H1 (cell line): ENCODE measurements at regions not wholly inside any gene's neighbourhood (a gene's known extent, or its start where the extent isn't known, plus 50 kb on each side); places are given as distances from the start of the nearest gene placed in this dataset.

Source experiments
- CTCF ChIA-PET: fragments of 300-600 bp; sonication (Branson Sonifier 250); formaldehyde crosslinking; loops from one replicate; lab custom pipeline; 2021; ENCODE audit not compliant: partially characterized antibody; lab: Charles Lee
- POLR2A ChIA-PET: fragments of 300-600 bp; sonication (Branson Sonifier 250); formaldehyde crosslinking; loops from one replicate; lab custom pipeline; 2021; ENCODE audit warnings: inconsistent platforms; ENCODE audit not compliant: partially characterized antibody; lab: Charles Lee
- DNase-seq, 2 experiments: peaks; one replicate each; pipeline versions ENCODE4 v3.0.0 to v3.0.0-alpha.2; 2010 to 2022; ENCODE audit warnings: low spot score in 2 of 2, low read depth in 1 of 2, mixed read lengths in 1 of 2
- FAIRE-seq: peaks from 2 replicates; lab custom pipeline; 2011; peaks lifted over from hg19 to GRCh38; lab: Jason Lieb, UNC
- H2AFZ ChIP-seq: 2 replicates; pipeline ENCODE4 v1.8.1; 2012; ENCODE audit warnings: low read length, inconsistent platforms
- H2AK5ac ChIP-seq: 2 replicates; pipeline ENCODE4 v1.6.1; 2013; ENCODE audit warnings: low read depth, low read length
- H2BK120ac ChIP-seq: replicated peaks from 2 replicates; pipeline ENCODE3; 2013; ENCODE audit warnings: low read depth, low read length, inconsistent platforms
- H2BK12ac ChIP-seq: 2 replicates; pipeline ENCODE4 v1.6.1; 2013; ENCODE audit warnings: low read depth, low read length
- H2BK15ac ChIP-seq: 2 replicates; pipeline ENCODE4 v1.6.1; 2013; ENCODE audit warnings: low read length
- H2BK20ac ChIP-seq: 2 replicates; pipeline ENCODE4 v1.6.1; 2013; ENCODE audit warnings: low read length
- H2BK5ac ChIP-seq: 2 replicates; pipeline ENCODE4 v1.6.1; 2013; ENCODE audit warnings: low read depth, low read length
- H3K14ac ChIP-seq: 2 replicates; pipeline ENCODE4 v1.6.1; 2013; ENCODE audit warnings: inconsistent platforms; ENCODE audit not compliant: insufficient read length
- H3K18ac ChIP-seq: 2 replicates; pipeline ENCODE4 v1.6.1; 2013; ENCODE audit warnings: low read length; ENCODE audit errors: extremely low read depth
- H3K23ac ChIP-seq: 2 replicates; pipeline ENCODE4 v1.6.1; 2013; ENCODE audit warnings: inconsistent platforms; ENCODE audit not compliant: insufficient read length
- H3K23me2 ChIP-seq: 2 replicates; pipeline ENCODE4 v1.6.1; 2013; ENCODE audit warnings: low read depth, low read length
- H3K27ac ChIP-seq: 2 replicates; pipeline ENCODE4 v1.6.1; 2011; ENCODE audit warnings: low read depth, low read length, inconsistent platforms
- H3K27me3 ChIP-seq, 4 experiments: replicated peaks in 1 of 4; 1 replicate in 1 of 4; 2 replicates in 3 of 4; pipeline versions ENCODE4 v1.6.1 to v1.8.1; 2011 to 2013; ENCODE audit warnings: low read length in 3 of 4, mild to moderate bottlenecking in 3 of 4, inconsistent platforms in 2 of 4, mixed read lengths in 2 of 4, moderate library complexity in 1 of 4; ENCODE audit not compliant: control insufficient read depth in 3 of 4, insufficient read depth in 3 of 4; ENCODE audit errors: extremely low read depth in 1 of 4
- H3K36me3 ChIP-seq, 4 experiments: 2 replicates each; pipeline versions ENCODE4 v1.6.1 to v1.8.1; 2011 to 2013; ENCODE audit warnings: mild to moderate bottlenecking in 4 of 4, low read length in 3 of 4, moderate library complexity in 2 of 4, control low read depth in 1 of 4, inconsistent platforms in 1 of 4; ENCODE audit not compliant: insufficient read depth in 4 of 4, control insufficient read depth in 2 of 4
- H3K4ac ChIP-seq: replicated peaks from 2 replicates; pipeline ENCODE3; 2013; ENCODE audit warnings: low read length, low read depth, mixed read lengths, inconsistent platforms; ENCODE audit not compliant: insufficient read length
- H3K4me1 ChIP-seq, 4 experiments: replicated peaks in 1 of 4; 1 replicate in 1 of 4; 2 replicates in 3 of 4; pipeline versions ENCODE4 v1.6.1 to v1.8.1; 2011 to 2013; ENCODE audit warnings: low read length in 3 of 4, inconsistent platforms in 2 of 4, mixed read lengths in 1 of 4; ENCODE audit not compliant: insufficient read depth in 4 of 4, control insufficient read depth in 3 of 4
- H3K4me2 ChIP-seq, 2 experiments: 2 replicates each; pipeline versions ENCODE4 v1.6.1 to v1.8.1; 2011 to 2013; ENCODE audit warnings: low read depth in 2 of 2, low read length in 2 of 2, control low read depth in 1 of 2, inconsistent platforms in 1 of 2, mild to moderate bottlenecking in 1 of 2; ENCODE audit not compliant: insufficient read depth in 1 of 2
- H3K4me3 ChIP-seq, 4 experiments: fragments of 200-600, 300-600 bp in 1 of 4; sonication (generic), shearing (Covaris generic), sonication (Bioruptor Twin) in 1 of 4; 2 replicates each; pipeline versions ENCODE4 v1.5.1 to v1.8.1; 2011 to 2016; ENCODE audit warnings: low read length in 4 of 4, low read depth in 3 of 4, control low read depth in 2 of 4, inconsistent platforms in 2 of 4, mild to moderate bottlenecking in 2 of 4, mixed read lengths in 1 of 4, moderate library complexity in 1 of 4; ENCODE audit not compliant: insufficient read depth in 2 of 4; ENCODE audit errors: extremely low read depth in 1 of 4
- H3K56ac ChIP-seq: replicated peaks from 2 replicates; pipeline ENCODE3; 2013; ENCODE audit warnings: low read depth, mild to moderate bottlenecking, mixed read lengths, low read length, inconsistent platforms; ENCODE audit not compliant: insufficient read length
- H3K79me1 ChIP-seq: 2 replicates; pipeline ENCODE4 v1.6.1; 2013; ENCODE audit warnings: low read depth, low read length, control low read depth
- H3K79me2 ChIP-seq, 2 experiments: 2 replicates each; pipeline versions ENCODE4 v1.6.1 to v1.8.1; 2012 to 2013; ENCODE audit warnings: low read length in 2 of 2, mild to moderate bottlenecking in 2 of 2, inconsistent platforms in 1 of 2; ENCODE audit not compliant: insufficient read depth in 2 of 2, control insufficient read depth in 1 of 2
- H3K9ac ChIP-seq, 4 experiments: replicated peaks in 1 of 4; 1 replicate in 1 of 4; 2 replicates in 3 of 4; pipeline versions ENCODE4 v1.6.1 to v1.8.1; 2011 to 2013; ENCODE audit warnings: low read depth in 3 of 4, low read length in 3 of 4, control low read depth in 2 of 4, mild to moderate bottlenecking in 2 of 4, moderate library complexity in 2 of 4, inconsistent platforms in 1 of 4; ENCODE audit errors: extremely low read depth in 1 of 4
- H3K9me3 ChIP-seq, 2 experiments: 2 replicates each; pipeline versions ENCODE4 v1.6.1 to v1.8.1; 2012 to 2013; ENCODE audit warnings: mild to moderate bottlenecking in 2 of 2, moderate library complexity in 2 of 2, control low read depth in 1 of 2, inconsistent platforms in 1 of 2, low read depth in 1 of 2, low read length in 1 of 2, mixed read lengths in 1 of 2; ENCODE audit not compliant: insufficient read depth in 2 of 2
- H4K20me1 ChIP-seq, 2 experiments: replicated peaks in 1 of 2; 2 replicates each; pipeline versions ENCODE3 to v1.8.1; 2011 to 2013; ENCODE audit warnings: inconsistent platforms in 2 of 2, low read length in 2 of 2, mild to moderate bottlenecking in 1 of 2; ENCODE audit not compliant: insufficient read depth in 2 of 2, control insufficient read depth in 1 of 2
- H4K5ac ChIP-seq: 2 replicates; pipeline ENCODE4 v1.6.1; 2013; ENCODE audit warnings: low read length, low read depth, mixed read lengths, inconsistent platforms; ENCODE audit not compliant: insufficient read length
- H4K8ac ChIP-seq: 2 replicates; pipeline ENCODE4 v1.8.0; 2013; ENCODE audit warnings: mild to moderate bottlenecking, moderate library complexity, low read length, inconsistent platforms; ENCODE audit not compliant: insufficient read depth; ENCODE audit errors: extremely low read depth
- H4K91ac ChIP-seq: replicated peaks from 2 replicates; pipeline ENCODE3; 2013; ENCODE audit warnings: low read length, mixed read lengths, inconsistent platforms; ENCODE audit not compliant: insufficient read length
- ATF2 ChIP-seq: IDR thresholded peaks from 2 replicates; pipeline ENCODE4 v1.6.1; 2012; ENCODE audit warnings: low read length, inconsistent platforms
- ATF3 ChIP-seq: IDR thresholded peaks from 2 replicates; pipeline ENCODE4 v1.6.1; 2011; ENCODE audit warnings: low read depth, mild to moderate bottlenecking, low read length; ENCODE audit not compliant: insufficient read depth
- HDAC2 ChIP-seq, 2 experiments: fragments of 300-600 bp in 1 of 2; sonication (generic) in 1 of 2; IDR thresholded peaks; 2 replicates each; pipeline ENCODE4 v1.6.1; 2011 to 2012; ENCODE audit warnings: low read depth in 2 of 2, low read length in 2 of 2, mild to moderate bottlenecking in 2 of 2, moderate library complexity in 2 of 2, borderline replicate concordance in 1 of 2, inconsistent platforms in 1 of 2
- KDM5A ChIP-seq: fragments of 200-600 bp; IDR thresholded peaks from 2 replicates; pipeline ENCODE4 v1.7.1; 2012; ENCODE audit warnings: mild to moderate bottlenecking, low read length, inconsistent platforms, mixed read lengths
- RNF2 ChIP-seq: fragments of 200-900, 300-1000 bp; sonication (generic); IDR thresholded peaks from 2 replicates; pipeline ENCODE4 v1.7.1; 2016; ENCODE audit warnings: borderline replicate concordance, low read depth, mild to moderate bottlenecking, antibody characterized with exemption, low read length; ENCODE audit not compliant: poor library complexity, severe bottlenecking; ENCODE audit errors: missing control alignments
- SP1 ChIP-seq: IDR thresholded peaks from 2 replicates; pipeline ENCODE4 v1.6.1; 2011; ENCODE audit warnings: low read depth, low read length
- SRF ChIP-seq: IDR thresholded peaks from 2 replicates; pipeline ENCODE4 v1.6.1; 2011; ENCODE audit warnings: mild to moderate bottlenecking, low read depth, low read length, moderate library complexity
- SUZ12 ChIP-seq: fragments of 200-600 bp; sonication (generic); IDR thresholded peaks from 2 replicates; pipeline ENCODE4 v1.6.1; 2012; ENCODE audit warnings: mild to moderate bottlenecking, inconsistent platforms, low read length, moderate library complexity, mixed read lengths
- ZNF274 ChIP-seq: IDR thresholded peaks from 2 replicates; pipeline ENCODE4 v1.7.0; 2012; ENCODE audit warnings: low read length, borderline replicate concordance; ENCODE audit errors: extremely low read depth
- WGBS, 2 experiments: shearing (Covaris generic) in 1 of 2; methylation state at CpG; one replicate each; pipeline versions ENCODE4 v1.1.6 to v1.1.7; 2013 to 2015; ENCODE audit warnings: low lambda C conversion rate in 2 of 2, mixed read lengths in 2 of 2, inconsistent platforms in 1 of 2, low coverage in 1 of 2, missing lambda C conversion rate in 1 of 2; ENCODE audit not compliant: insufficient replicate concordance in 2 of 2, insufficient coverage in 1 of 2, insufficient read length in 1 of 2; ENCODE audit errors: extremely low coverage in 1 of 2, missing lambda C conversion rate in 1 of 2; 5-methylcytosine and 5-hydroxymethylcytosine counted together

GRCh38 chr1:29786791-29787732 lies 550.7 kb downstream of the PTPRU start:
- no peaks in the 10 kb centered on the region for H3K79me1 ChIP-seq
- no peaks in the 10 kb centered on the region for H3K79me2 ChIP-seq
- POLR2A ChIA-PET: no interaction called here
- TF ChIP-seq HDAC2 (IDR thresholded peaks at IDR 0.05; ENCODE audit: borderline replicate concordance in 1 of 2, low read depth in 2 of 2, low read length in 2 of 2) (no peak), ATF3 (no peak), SRF (no peak), ATF2 (no peak), KDM5A (no peak), SUZ12 (no peak), RNF2 (no peak), SP1 (no peak), ZNF274 (no peak)

More at GRCh38 chr1:29786791-29787732, 550.7 kb downstream of the PTPRU start:
- Histone ChIP-seq H3K4me2 (no peak overlapping the region), H3K4me3 (no peak overlapping the region), H3K18ac (no peak overlapping the region), H3K27me3 (no peaks in the 10 kb centered on the region), H4K5ac (no peak overlapping the region), H2BK5ac (no peak overlapping the region), H3K36me3 (no peaks in the 10 kb centered on the region), H3K56ac (no peak overlapping the region), H3K9ac (no peak overlapping the region), H3K4me1 (no peaks in the 10 kb centered on the region), H4K91ac (no peak overlapping the region), H2BK12ac (no peak overlapping the region), H3K23me2 (no peaks in the 10 kb centered on the region), H4K8ac (no peak overlapping the region), H2BK15ac (no peak overlapping the region), H4K20me1 (no peaks in the 10 kb centered on the region), H3K27ac (no peak overlapping the region), H2AFZ (no peak overlapping the region; the same call in 1 of the 2 replicates), H2AK5ac (no peak overlapping the region), H3K4ac (no peak overlapping the region), H3K14ac (no peak overlapping the region), H3K9me3 (no peaks in the 10 kb centered on the region), H2BK20ac (no peak overlapping the region), H2BK120ac (no peak overlapping the region), H3K23ac (no peak overlapping the region)
- DNase-seq (no peak), FAIRE-seq (no peak)
- CTCF ChIA-PET: interaction anchor here (0.6 to 2.1 kb wide), 4 partner anchors 84 to 299 kb away, joined by 3 to 8 read pairs (median 5); no protein-coding TSS in a partner anchor
- 85% methylated on average over 12 of the region's 13 CpGs; no CpG with 5 or more reads in 1 of the 2 experiments for WGBS, 2 experiments
